ENCODE measurements at regions not wholly inside any gene's neighbourhood (a gene's known extent, or its start where the extent isn't known, plus 50 kb on each side); places are given as distances from the start of the nearest gene placed in this dataset.

DNA sequence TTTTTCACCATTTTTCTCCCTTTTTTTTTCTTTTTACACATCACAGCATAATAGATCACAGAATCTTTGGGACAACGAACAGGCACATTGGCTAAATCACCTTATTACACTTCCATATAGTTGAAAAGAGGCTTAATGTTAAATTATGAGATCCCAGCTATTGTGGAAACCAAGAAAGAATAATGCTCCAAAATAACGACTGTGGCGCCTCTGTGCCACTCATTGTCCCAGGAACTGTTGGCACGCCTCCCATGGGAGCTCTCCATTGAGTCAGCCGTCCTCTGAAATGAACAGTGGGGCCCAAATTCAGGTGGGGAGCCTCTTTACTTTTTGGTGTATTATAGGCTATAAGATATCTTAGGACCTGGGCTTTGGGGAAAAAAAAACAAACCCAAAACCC lies 82.2 kb upstream of the NFIB start:
- no peak for DNase-seq (ENCODE audit: low read depth, low spot score)

DNA sequence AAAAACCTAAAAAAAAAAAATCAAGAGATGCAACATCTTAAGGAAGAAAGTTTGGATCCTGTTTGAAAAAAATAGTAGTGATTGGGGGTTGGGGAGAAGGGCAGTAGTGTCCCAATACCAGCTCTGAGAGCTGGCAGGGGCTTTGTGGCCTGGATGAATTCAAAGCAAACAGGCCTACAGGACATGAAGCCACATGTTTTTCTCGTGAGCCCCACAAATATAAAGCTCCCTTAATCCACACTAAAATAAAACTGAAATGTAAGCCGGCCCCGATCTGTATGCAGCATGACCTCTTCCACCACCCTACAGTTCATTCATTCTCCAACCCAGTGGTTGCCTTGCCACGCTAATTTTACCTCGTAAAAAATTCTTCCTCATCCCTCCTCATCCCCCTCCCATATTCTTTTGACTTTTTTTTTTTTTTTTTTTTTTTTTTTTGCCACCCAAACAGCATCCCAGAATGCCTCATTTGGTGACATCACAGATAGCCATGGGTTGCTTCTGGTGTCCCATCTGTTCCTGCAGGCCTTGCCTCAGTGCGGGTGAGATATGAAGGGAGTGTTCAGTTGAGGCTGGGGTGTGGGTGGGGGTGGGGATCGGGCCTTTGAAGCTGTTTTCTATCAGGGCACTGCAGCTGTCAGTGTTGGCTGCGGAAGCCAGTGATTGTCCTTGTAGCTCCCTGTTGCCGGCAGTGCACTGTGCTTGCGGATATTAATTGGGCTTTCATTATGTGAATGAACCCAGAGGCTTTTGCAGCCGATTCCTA lies 81.6 kb upstream of the NFIB start:
- no peak for DNase-seq (ENCODE audit: low read depth, low spot score)

DNA sequence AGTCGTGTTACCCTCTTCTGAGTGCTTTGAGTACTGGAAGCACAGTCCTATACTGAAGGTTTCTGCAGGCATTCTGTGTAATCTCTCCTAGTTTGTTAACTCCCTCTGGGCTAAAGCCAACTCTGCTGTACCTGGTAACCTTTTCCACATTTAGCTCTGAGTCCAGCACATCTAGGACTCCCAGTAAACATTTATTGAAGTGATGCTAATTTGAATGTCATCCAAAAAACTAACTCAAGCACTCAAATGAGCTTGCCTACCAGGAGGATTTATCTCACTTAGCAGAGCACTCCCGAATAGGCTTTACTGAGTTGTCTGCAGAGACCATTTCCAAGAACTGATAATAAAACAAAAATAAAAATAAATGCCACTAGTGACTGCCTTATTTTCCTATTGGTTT lies 79.5 kb upstream of the NFIB start:
- no peak for DNase-seq (ENCODE audit: low read depth, low spot score)

DNA sequence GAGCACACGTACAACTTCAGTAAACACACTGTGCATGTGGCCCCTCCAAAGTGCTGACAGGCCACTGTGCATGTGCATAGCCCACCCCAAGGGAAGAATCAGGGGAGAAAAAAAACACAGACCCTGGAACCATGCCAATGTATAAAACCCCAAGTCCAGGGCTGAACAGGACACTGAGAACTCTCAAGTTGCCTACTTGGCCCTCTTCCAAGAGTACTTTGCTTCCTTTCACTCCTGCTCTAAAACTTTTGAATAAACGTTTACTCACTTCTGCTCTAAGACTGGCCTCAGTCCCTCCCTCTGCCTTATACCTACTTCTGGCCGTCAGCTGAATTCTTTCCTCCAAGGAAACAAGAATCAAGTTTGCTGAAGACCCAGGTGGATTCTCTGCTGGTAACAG lies 77.7 kb upstream of the NFIB start:
- no peak for DNase-seq (ENCODE audit: low read depth, low spot score)

DNA sequence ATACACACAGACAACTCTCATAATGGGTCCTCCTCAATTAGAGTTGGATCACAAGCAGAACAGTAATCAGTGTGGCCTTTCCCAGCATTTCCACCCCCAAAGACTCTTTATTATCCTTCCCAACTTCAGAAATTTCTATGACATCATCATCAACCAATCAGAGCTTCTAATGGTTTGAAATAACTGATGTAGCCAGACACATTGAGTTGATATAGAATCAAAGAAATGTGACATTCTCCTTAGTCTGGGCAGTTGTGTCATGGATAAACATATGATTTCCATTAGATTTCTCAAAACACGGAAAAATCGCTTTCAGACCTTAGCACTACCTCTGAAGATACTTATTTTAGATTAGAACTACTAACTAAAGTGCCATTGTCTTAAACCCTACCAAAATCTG lies 75.7 kb upstream of the NFIB start:
- DNase-seq (ENCODE audit: low read depth, low spot score), result no peak

DNA sequence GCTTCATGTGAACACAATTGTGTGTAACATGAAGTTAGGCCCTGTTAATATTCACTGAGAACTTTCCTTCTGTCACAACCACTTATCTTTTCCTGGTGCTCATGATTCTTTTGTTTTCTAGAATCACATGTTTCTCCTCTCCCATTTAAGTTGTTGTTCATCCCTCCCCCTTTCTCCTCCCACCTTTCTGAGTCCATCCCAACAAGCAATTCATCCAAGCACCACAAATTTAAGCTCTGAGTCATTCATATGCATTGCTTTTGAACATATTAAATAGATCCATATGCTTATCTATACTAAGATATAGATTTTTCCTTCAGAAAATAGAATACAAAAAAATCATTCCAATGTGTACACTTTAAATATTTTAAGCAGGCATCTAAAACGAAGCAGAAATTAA lies 75.2 kb upstream of the NFIB start:
- no peak for DNase-seq (ENCODE audit: low read depth, low spot score)

DNA sequence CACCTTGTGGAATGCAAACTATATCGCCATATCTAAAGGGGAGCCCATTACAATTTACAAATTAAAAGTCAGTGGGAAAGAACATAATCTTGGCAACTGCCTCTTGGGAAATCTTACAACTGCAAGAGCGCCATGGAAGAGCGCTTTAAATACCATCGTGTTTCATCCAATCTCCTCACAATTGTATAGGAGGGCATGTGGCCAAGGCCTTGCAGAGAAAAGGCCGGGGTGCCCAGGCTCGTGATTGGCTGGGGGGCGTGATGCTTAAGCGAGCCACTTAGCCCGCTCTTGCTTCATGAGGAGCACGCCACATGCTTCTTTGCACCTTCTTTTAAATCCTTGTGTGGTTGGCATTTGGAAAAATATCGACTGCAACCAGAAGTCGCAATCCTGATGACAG lies 69.8 kb upstream of the NFIB start:
- DNase-seq (ENCODE audit: low read depth, low spot score), result no peak

DNA sequence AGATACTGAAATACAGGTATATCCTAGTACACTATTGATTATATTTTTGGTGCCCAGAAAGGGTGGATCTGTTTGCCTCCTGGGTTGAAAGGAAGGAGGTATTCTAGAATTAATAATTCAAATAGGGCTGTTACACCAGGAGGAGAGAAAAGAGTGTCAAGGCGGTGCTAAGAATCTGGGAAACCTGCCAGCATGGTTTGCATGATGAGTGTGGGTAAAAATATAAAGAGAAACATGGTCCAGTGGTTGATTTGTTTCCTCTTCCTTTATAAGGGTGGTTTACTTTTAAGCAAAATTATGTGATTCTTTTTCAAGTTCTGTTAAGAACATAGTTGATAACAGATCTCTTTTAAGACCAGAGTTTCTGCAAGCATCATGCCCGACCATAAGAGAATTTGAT lies 69.4 kb upstream of the NFIB start:
- DNase-seq (ENCODE audit: low read depth, low spot score), result peak; percentile 86

DNA sequence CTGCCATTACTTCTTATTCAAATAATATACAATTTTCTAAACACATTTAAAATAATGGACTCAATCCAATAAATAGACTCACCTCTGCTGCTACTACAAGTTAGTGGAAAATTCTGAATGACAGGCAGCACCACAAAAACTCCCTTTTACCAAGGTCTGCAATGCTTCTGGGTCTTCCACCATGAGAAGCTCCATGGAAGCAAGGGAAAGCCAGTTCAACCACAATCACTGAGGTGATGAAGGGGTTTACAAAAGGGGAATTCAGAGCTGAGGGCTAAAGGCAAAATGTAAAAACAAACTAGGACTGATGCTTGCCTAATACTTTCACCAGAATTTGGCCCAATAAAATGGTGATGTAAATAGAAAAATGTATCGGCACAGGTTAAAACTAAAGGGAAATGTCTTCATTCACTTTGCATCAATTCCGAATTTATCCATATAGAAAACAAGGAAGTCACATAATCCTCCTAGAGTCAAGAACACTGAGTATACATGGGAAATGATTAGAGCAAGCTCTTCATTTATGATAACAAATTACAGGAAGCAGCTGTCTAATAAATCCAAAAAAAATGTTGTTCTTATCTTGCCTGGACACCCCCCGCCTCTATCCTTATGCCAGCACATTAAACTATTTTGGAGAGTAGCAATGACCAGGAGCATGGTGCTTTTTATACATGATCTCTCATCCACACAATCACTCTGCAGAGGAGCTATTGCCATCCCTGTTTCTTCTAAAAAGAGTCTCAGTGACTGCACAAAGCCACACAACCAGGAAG lies 66.3 kb upstream of the NFIB start:
- no peak for DNase-seq (ENCODE audit: low read depth, low spot score)

DNA sequence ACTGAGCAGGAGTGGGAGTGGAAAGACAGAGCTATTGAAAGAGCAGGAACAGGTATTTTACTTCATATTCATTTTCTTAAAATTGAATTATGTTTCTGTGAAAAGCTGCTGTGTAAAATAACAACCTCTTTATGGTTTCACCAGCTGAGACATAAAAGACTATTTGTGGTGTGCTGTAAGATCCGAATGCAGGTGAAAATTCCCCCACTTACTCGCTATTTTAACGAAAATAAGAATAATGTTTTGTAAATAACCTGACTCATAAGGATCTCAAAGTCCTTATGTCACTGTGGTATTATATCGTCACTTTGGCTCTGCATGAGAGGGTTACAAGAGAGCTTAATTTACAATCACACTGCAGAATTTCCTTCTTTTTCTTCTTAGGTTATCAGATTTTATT lies 65.3 kb upstream of the NFIB start:
- DNase-seq (ENCODE audit: low read depth, low spot score), result no peak

DNA sequence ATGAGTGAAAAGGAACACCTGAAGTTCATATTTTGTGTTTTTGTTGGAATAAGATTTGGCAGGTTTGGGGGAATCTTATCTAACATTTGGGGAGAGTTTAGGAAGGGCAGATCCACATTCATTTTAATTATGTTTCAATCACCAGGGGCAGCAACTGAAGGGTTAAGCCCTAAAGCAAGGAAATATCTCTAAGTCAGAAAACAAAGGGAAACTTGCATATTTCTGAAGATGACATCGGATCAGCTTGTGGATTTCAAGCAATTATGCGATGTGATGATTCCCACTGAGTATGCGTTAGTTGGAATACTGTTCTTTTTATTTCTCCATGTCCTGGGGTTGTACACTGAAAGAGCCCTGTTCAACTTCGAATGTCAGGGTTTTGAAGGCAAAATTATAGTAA lies 59.8 kb upstream of the NFIB start:
- DNase-seq (ENCODE audit: low read depth, low spot score), result no peak

DNA sequence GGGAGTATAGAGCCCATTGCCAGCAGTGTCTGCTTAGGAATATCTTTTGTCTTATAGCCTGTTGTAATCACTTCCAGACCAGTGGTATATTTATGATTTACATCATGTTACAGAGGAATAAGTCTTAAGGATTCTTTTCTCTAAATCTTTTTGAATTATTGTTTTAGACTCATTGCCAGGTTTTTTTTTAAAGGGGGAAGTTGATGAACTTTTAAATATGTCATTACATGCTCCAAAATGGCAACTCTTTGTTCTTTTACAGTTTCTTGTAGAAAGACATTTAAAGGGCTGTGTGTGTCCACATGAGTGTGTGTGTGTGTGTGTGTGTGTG lies 59.4 kb upstream of the NFIB start:
- DNase-seq (ENCODE audit: low read depth, low spot score), result no peak

DNA sequence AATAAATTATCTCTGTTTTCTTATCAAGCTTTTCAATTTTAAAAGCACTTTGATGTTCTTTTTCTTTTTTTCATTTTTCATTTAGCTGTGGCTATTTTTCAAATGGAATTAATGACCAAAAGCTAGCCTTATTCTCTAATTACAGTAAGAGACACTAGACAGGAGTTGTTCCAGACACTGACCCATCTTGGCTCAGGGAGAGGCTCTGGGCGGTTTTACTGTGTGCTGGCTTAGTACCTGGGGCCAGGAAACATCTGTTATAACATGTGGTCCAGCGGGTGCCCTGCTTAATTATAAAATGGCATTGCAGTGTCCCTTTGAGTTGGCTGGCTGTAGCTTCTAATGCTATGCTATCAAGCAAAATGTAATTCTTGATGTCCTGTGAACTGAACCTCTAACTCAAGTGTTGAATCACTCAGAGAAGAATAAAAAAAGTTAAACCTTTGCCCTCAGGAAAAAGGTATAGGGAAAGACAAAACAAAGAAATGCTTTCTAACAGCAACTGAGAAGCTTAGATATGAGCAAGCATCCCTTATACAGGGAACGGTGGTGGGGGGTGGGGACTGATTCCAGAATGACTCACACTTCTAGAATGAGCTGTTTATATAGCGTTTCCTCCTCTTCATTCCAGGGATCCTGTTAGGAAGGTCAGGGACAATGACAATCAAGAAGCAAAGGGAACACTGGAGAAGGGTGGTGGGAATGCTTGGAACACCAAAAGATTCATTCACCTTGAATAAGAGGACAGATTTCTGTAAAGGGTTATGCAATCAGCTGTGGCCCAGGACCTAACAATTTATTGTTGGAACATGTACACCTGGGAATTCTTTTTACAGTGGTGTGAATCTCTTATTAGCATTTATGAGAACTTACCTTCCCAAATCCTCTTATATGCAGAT lies 58.7 kb upstream of the NFIB start:
- peak; percentile 80 for DNase-seq (ENCODE audit: low read depth, low spot score)

DNA sequence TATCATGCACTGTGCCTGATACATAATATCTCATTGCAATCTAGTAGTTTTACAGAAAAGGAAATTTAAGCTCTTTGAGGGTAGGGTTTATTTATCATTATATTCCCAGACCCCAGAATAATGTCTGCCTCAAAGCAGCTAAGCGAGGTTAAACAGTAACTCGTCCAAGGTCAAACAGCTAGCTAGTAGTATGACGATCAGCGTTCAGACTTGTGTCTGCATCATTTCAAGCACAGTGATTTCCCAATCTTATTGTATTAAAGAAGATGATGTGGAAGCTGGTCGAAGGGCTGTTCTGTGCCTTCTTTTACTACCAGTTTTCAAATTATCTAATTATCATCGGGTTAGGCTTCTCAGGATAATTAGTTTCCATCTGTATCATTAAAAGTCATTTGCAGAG lies 55.1 kb upstream of the NFIB start:
- no peak for DNase-seq (ENCODE audit: low read depth, low spot score)

DNA sequence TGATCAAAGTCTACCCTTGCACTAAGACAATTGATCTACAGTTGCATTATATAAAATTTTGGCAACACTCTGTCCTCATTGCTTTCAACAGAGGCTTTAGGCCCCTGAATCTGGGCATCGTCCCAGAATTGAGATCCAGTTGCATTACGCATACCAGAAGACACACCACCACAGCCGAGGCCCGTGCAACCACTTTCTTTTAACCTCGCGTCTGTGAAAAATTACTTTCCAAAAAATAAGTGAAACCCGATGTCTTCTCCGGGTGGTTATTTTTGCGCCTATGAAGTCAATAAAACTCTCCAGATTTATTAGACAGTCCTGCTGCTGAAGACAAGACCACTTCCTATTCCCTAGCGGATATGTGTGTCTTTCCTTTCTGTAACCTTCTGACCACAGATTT lies 52.1 kb upstream of the NFIB start:
- DNase-seq (ENCODE audit: low read depth, low spot score), result peak; percentile 87

DNA sequence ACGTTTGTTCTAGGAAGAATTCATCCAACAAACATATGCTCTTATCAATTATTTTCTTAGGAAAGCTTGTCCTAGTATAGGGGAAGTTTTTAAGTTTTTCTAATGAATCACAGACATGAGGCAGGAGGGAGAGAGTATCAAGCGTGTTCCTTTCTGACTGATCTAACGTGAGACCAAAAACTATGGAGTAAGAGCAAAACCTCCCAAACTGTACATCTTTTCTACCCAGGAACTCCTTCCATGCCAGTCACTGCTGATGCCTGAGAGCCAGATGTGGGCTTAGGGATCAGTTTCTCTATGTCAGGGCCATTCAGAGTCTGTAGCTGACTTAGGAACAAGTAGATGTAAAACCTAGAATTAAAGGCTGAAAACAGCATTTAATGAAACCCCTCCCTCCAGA lies 51.7 kb upstream of the NFIB start:
- DNase-seq (ENCODE audit: low read depth, low spot score), result no peak
